ENCODE measurements at regions not wholly inside any gene's neighbourhood (a gene's known extent, or its start where the extent isn't known, plus 50 kb on each side); places are given as distances from the start of the nearest gene placed in this dataset.

DNA sequence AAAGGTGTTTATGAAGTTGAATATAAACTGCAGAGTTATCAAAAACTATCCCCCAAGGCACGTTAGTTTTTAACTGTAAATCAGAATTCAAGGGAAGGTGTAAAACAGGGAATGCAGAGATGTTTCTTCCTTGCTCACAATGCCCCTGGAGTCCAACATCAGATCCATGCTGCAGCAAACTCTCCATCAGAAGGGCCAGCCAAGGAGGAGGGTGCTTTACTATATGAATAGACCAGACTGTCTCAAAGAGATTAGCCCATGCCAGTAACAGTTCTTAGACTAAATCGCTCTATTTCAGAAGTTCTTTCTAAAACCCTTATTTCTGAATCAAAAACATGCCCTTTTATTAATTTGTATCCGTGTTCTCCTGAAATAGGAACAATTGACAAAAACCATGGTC lies 362.8 kb upstream of the RPS23 start:
- no peak overlapping the region for H3K27ac ChIP-seq
- peaks cover 0 to 6% (median 3%) of the 10 kb centered on the region in 4 donors for H3K4me1 ChIP-seq
- H3K36me3 ChIP-seq: no peaks in the 10 kb centered on the region
- H3K27me3 ChIP-seq: no peaks in the 10 kb centered on the region
- no peak for TF ChIP-seq EP300 (IDR thresholded peaks at IDR 0.05)
- TF ChIP-seq POLR2A (IDR thresholded peaks at IDR 0.05): no peak
- TF ChIP-seq, protein P1, sequence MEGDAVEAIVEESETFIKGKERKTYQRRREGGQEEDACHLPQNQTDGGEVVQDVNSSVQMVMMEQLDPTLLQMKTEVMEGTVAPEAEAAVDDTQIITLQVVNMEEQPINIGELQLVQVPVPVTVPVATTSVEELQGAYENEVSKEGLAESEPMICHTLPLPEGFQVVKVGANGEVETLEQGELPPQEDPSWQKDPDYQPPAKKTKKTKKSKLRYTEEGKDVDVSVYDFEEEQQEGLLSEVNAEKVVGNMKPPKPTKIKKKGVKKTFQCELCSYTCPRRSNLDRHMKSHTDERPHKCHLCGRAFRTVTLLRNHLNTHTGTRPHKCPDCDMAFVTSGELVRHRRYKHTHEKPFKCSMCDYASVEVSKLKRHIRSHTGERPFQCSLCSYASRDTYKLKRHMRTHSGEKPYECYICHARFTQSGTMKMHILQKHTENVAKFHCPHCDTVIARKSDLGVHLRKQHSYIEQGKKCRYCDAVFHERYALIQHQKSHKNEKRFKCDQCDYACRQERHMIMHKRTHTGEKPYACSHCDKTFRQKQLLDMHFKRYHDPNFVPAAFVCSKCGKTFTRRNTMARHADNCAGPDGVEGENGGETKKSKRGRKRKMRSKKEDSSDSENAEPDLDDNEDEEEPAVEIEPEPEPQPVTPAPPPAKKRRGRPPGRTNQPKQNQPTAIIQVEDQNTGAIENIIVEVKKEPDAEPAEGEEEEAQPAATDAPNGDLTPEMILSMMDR (IDR thresholded peaks at IDR 0.05): no peak
- ATAC-seq (ENCODE audit: low FRiP score in 2 of 2): no peak
- WGBS, 2 donors: 73 to 75% methylated on average over 3 of the region's 3 CpGs
- no peak overlapping the region for H3K4me3 ChIP-seq
- DNase-seq: no peak
- no peaks in the 10 kb centered on the region for H3K9me3 ChIP-seq

DNA sequence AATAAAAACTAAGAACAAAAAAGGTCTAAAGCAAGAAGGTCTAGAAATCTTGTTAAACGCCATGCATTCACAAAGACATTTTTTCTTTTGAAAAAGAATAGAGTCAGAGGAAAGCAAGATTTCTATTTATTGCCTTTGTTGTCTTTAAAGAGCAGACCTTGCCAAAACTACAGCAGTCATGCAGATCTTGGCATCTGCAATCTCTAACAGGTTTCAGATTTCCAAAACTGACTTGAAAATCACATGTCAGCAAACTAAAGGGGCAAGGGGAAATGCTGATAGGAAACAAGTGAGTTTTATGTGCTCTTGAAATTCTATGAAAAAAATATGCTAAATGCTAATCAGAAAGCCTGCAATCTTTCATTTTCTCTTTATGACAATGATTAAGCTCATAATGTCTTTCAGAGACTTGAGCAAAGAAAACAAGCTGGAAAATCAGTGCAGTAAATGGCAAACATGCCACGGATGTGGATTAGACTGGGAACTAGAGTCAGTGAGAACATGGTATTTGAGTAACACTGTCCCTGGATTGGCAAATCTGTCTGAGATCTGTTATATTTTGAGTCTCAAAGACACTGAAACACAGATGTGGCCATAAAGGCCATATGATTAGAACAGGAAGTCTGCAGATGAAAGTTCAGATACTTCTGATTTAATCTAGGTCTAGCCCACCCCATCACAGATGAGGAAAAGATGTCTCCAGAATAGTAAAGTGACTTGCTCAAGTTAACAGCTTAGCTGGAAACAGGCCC lies 361.4 kb upstream of the RPS23 start:
- DNase-seq: no peak
- 58 to 64% methylated on average over 2 of the region's 2 CpGs for WGBS, 2 donors
- H3K36me3 ChIP-seq: no peaks in the 10 kb centered on the region
- H3K4me3 ChIP-seq: no peak overlapping the region
- peak overlapping the region in 1 of 4 donors; percentile 8 for H3K27ac ChIP-seq
- H3K27me3 ChIP-seq: no peaks in the 10 kb centered on the region
- peak in 1 of 2 donors; percentile 9 for ATAC-seq (ENCODE audit: low FRiP score in 2 of 2)
- H3K4me1 ChIP-seq: peaks cover 0 to 6% (median 3%) of the 10 kb centered on the region in 4 donors
- H3K9me3 ChIP-seq: no peaks in the 10 kb centered on the region
- no peak for TF ChIP-seq EP300 (IDR thresholded peaks at IDR 0.05)
- TF ChIP-seq POLR2AphosphoS5 (IDR thresholded peaks at IDR 0.05): no peak
- no peak for TF ChIP-seq POLR2A (IDR thresholded peaks at IDR 0.05)
- TF ChIP-seq, protein P1 (IDR thresholded peaks at IDR 0.05): no peak

DNA sequence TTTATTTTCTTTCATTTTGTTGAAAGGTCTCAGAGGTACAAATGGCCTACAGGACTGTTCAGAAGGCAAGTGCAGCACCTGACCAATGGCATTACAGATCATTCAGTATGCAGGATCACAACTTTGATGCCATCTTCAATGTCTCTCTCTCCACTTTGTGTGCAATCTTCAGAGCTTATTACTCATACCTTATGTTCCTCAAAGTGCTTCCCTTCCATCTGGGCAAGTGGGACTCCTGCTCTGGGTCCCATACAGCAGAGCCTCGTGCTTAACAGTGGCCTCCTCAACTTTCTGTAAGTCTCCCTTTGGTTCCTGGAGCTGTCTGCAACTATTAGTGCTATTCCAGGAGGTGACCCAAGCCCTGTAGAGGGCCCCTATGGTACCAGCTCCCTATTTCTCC lies 358.4 kb upstream of the RPS23 start:
- no peaks in the 10 kb centered on the region for H3K9me3 ChIP-seq
- WGBS, 2 donors: 81 to 86% methylated on average over 1 of the region's 1 CpG
- ATAC-seq (ENCODE audit: low FRiP score in 2 of 2) (no peak), DNase-seq (no peak)
- TF ChIP-seq POLR2AphosphoS5 (IDR thresholded peaks at IDR 0.05) (no peak), EP300 (IDR thresholded peaks at IDR 0.05) (no peak), POLR2A (IDR thresholded peaks at IDR 0.05) (no peak)
- TF ChIP-seq, protein P1 (IDR thresholded peaks at IDR 0.05): no peak
- no peaks in the 10 kb centered on the region for H3K27me3 ChIP-seq
- H3K27ac ChIP-seq: no peak overlapping the region
- peaks cover 2 to 6% (median 4%) of the 10 kb centered on the region in 4 donors for H3K4me1 ChIP-seq
- no peaks in the 10 kb centered on the region for H3K36me3 ChIP-seq
- H3K4me3 ChIP-seq: no peak overlapping the region

DNA sequence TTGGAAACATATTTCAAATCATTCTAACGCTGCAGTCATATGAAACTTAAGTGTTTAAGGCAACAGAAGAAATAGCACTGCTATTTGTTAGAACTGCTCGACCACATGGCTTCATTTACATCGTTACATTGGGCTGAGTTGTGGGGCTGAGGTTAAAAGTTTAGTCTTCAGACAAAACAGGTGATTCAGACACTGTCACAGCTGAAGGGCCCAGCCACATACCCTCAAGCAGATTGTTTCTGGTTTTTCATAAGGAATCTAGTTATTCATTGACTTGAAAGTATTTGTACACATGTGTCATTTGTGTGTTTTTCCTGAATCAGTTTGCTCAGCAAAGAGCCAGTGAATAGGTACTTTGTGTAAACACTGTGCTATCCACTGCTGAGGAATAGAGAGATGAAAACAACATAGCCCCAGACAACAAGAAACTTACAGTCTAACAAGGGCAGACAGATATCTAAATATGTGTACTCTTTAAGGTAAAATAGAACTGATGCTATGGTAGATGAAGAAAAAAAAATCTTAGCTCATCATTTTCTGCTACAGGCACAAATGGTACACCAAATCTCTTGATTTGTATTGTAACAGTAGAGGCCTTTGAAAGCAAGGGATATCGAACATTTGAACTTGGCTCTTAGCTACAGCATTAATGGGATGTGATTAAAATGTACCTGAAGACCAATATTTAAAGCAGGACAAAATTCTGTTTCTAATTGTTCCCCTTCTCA lies 357.6 kb upstream of the RPS23 start:
- Histone ChIP-seq H3K4me3 (no peak overlapping the region), H3K27ac (no peak overlapping the region), H3K27me3 (no peaks in the 10 kb centered on the region), H3K9me3 (no peaks in the 10 kb centered on the region), H3K4me1 (peaks cover 0 to 4% (median 0%) of the 10 kb centered on the region in 4 donors), H3K36me3 (no peaks in the 10 kb centered on the region)
- TF ChIP-seq POLR2A (IDR thresholded peaks at IDR 0.05) (no peak), POLR2AphosphoS5 (IDR thresholded peaks at IDR 0.05) (no peak), EP300 (IDR thresholded peaks at IDR 0.05) (no peak)
- TF ChIP-seq, protein P1 (IDR thresholded peaks at IDR 0.05): no peak
- WGBS, 2 donors: 56 to 62% methylated on average over 4 of the region's 4 CpGs
- ATAC-seq (ENCODE audit: low FRiP score in 2 of 2) (peak in 1 of 2 donors; percentile 80), DNase-seq (no peak)

Measured in upper lobe of left lung (tissue), 6 donors.